Stomach smooth muscle (tissue), 2 donors: ENCODE measurements at regions not wholly inside any gene's neighbourhood (a gene's known extent, or its start where the extent isn't known, plus 50 kb on each side); places are given as distances from the start of the nearest gene placed in this dataset.

ENCODE experiments used
- H3K27ac ChIP-seq: one replicate; pipeline ENCODE4 v1.7.0; 2013; ENCODE audit warnings: mild to moderate bottlenecking, low read length, inconsistent platforms
- H3K27me3 ChIP-seq, 2 donors: one replicate each; pipeline ENCODE4 v1.7.0; 2013; ENCODE audit warnings: low read length in 2 of 2; ENCODE audit not compliant: insufficient read depth in 2 of 2, control insufficient read depth in 1 of 2
- H3K36me3 ChIP-seq, 2 donors: one replicate each; pipeline ENCODE4 v1.7.0; 2013; ENCODE audit warnings: low read length in 2 of 2; ENCODE audit not compliant: control insufficient read depth in 2 of 2, insufficient read depth in 2 of 2
- H3K4me1 ChIP-seq: one replicate; pipeline ENCODE4 v1.7.0; 2013; ENCODE audit warnings: low read length; ENCODE audit not compliant: control insufficient read depth, insufficient read depth
- H3K4me3 ChIP-seq, 2 donors: one replicate each; pipeline ENCODE4 v1.7.0; 2013; ENCODE audit warnings: low read length in 2 of 2
- H3K9ac ChIP-seq, 2 donors: one replicate each; pipeline ENCODE4 v1.7.0; 2013; ENCODE audit warnings: low read length in 2 of 2, mild to moderate bottlenecking in 1 of 2
- H3K9me3 ChIP-seq, 2 donors: one replicate each; pipeline ENCODE4 v1.7.0; 2013; ENCODE audit warnings: low read length in 2 of 2; ENCODE audit not compliant: control insufficient read depth in 2 of 2
- donor health status: healthy.
- donor health status: Pancreatic carcinoma.

DNA sequence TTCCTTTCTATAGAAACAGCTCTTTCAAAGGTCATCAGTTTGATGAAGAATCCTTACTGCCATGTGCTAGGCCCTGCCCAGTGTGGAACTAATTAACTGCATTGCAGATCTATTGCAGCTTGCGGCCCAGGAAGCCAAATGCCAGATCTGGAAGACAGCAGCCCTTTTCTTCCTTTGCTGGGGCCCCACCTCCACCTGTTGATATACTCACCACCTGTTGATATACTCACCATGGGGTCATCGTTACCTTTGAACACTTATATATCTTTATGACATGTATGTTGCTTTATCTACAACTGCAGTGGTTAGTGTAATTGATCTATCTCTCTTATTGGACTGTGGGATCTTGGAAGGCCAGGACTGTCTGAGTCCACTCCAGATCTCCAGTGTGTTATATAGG, 292.5 kb downstream of the ATP23 start:
- no peak overlapping the region for H3K4me3 ChIP-seq
- no peak overlapping the region for H3K27ac ChIP-seq
- no peaks in the 10 kb centered on the region for H3K36me3 ChIP-seq
- no peaks in the 10 kb centered on the region for H3K4me1 ChIP-seq
- no peaks in the 10 kb centered on the region for H3K27me3 ChIP-seq
- H3K9ac ChIP-seq = no peak overlapping the region
- no peaks in the 10 kb centered on the region for H3K9me3 ChIP-seq

DNA sequence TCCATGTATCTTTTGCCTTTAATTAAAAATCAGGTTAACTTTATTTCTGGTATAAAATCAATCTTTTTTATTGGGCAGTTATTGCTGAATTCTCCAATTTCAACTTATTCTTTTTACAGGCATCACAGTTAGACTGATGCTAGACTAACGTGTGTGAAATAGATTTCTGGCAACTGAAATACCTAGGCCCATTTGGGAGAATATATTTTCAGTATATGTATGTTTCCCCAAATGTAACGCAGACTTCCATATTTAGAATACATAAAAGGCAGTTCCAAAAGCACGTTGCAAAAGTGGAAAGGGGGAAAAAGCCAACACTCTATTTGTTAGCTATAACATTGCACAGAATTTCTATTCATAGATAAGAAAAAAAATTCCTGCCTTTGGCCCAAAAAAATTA, 297.0 kb downstream of the ATP23 start:
- no peak overlapping the region for H3K9ac ChIP-seq
- H3K27ac ChIP-seq = no peak overlapping the region
- H3K4me3 ChIP-seq = no peak overlapping the region
- H3K9me3 ChIP-seq = no peaks in the 10 kb centered on the region
- no peaks in the 10 kb centered on the region for H3K27me3 ChIP-seq
- no peaks in the 10 kb centered on the region for H3K4me1 ChIP-seq
- H3K36me3 ChIP-seq = no peaks in the 10 kb centered on the region

DNA sequence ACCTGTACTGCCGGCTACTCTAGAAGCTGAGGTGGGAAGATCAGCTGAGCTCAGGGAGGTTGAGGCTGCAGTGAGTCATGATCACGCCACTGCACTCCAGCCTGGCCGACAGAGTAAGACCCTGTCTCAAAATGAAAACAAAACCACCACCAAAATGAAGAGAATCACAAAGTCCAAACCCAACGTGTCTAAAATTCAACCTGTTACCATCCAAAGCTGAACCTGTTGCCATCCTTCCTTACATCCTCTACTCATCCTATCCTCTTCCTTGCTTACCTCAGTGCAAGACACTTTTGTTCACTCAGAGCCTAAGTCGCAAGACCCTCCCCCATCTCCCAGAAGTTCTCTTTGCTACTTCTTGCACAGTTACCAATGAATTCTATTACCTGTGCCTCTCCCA, 299.7 kb downstream of the ATP23 start:
- Histone ChIP-seq H3K4me3 (no peak overlapping the region), H3K36me3 (no peaks in the 10 kb centered on the region), H3K4me1 (no peaks in the 10 kb centered on the region), H3K27me3 (no peaks in the 10 kb centered on the region), H3K9me3 (no peaks in the 10 kb centered on the region), H3K27ac (no peak overlapping the region), H3K9ac (no peak overlapping the region)

GRCh38 chr12:58242796-58243630, 301.6 kb downstream of the ATP23 start:
- Histone ChIP-seq H3K4me3 (no peak overlapping the region), H3K9me3 (no peaks in the 10 kb centered on the region), H3K27ac (no peak overlapping the region), H3K27me3 (no peaks in the 10 kb centered on the region), H3K9ac (no peak overlapping the region), H3K4me1 (no peaks in the 10 kb centered on the region), H3K36me3 (no peaks in the 10 kb centered on the region)

DNA sequence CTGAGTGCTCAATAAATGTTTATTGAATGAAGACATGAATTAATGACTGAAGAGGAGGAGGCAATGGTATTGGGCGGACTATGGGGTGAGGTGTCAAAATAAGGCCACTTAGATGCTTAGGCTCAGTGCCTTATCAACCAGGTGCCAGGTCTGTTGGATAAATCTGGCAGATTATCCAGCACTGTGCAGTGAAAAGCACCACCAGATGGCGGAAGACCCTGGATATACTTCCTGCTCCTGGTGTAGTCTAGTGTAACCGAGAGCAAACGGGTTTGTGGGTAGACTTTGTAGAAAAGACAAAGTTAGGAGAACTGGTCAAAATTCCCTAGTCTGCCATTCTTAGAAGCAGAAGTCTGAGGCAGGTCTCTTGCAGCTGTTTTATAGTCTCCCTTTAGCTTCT, 306.3 kb downstream of the ATP23 start:
- no peak overlapping the region for H3K27ac ChIP-seq
- H3K4me3 ChIP-seq = no peak overlapping the region
- H3K9me3 ChIP-seq = no peaks in the 10 kb centered on the region
- no peak overlapping the region for H3K9ac ChIP-seq
- no peaks in the 10 kb centered on the region for H3K4me1 ChIP-seq
- no peaks in the 10 kb centered on the region for H3K36me3 ChIP-seq
- H3K27me3 ChIP-seq = no peaks in the 10 kb centered on the region

GRCh38 chr12:58248599-58248998, 307.2 kb downstream of the ATP23 start:
- no peaks in the 10 kb centered on the region for H3K4me1 ChIP-seq
- H3K9ac ChIP-seq = no peak overlapping the region
- no peak overlapping the region for H3K4me3 ChIP-seq
- H3K27ac ChIP-seq = no peak overlapping the region
- H3K27me3 ChIP-seq = no peaks in the 10 kb centered on the region
- H3K36me3 ChIP-seq = no peaks in the 10 kb centered on the region
- H3K9me3 ChIP-seq = no peaks in the 10 kb centered on the region

GRCh38 chr12:58249610-58250009, 308.2 kb downstream of the ATP23 start:
- Histone ChIP-seq H3K27me3 (no peaks in the 10 kb centered on the region), H3K36me3 (no peaks in the 10 kb centered on the region), H3K9ac (no peak overlapping the region), H3K9me3 (no peaks in the 10 kb centered on the region), H3K4me3 (no peak overlapping the region), H3K27ac (no peak overlapping the region), H3K4me1 (no peaks in the 10 kb centered on the region)

GRCh38 chr12:58250077-58250476, 308.7 kb downstream of the ATP23 start:
- Histone ChIP-seq H3K27ac (no peak overlapping the region), H3K4me1 (no peaks in the 10 kb centered on the region), H3K9ac (no peak overlapping the region), H3K9me3 (no peaks in the 10 kb centered on the region), H3K4me3 (no peak overlapping the region), H3K36me3 (no peaks in the 10 kb centered on the region), H3K27me3 (no peaks in the 10 kb centered on the region)

DNA sequence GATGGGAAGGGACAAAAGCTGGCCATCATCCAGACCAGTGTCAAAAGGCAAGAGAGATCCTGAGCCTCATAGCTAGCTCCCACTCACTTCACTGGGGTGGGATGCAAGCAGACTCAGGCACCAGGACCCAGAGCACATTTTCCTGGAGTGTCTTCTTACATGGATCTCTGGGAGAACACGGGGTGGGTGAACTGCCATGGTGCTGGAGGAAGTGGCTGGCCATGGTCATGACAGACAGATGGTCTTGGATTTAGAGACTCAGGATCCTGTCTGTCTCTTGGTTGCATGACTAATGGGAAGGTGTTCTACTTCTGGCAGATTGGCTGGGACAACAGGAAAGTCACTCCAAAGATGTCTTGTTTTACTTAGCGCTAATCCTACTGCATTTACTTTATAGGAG, 311.5 kb downstream of the ATP23 start:
- Histone ChIP-seq H3K4me3 (no peak overlapping the region), H3K36me3 (no peaks in the 10 kb centered on the region), H3K9ac (no peak overlapping the region), H3K27ac (no peak overlapping the region), H3K4me1 (no peaks in the 10 kb centered on the region), H3K27me3 (no peaks in the 10 kb centered on the region), H3K9me3 (no peaks in the 10 kb centered on the region)

DNA sequence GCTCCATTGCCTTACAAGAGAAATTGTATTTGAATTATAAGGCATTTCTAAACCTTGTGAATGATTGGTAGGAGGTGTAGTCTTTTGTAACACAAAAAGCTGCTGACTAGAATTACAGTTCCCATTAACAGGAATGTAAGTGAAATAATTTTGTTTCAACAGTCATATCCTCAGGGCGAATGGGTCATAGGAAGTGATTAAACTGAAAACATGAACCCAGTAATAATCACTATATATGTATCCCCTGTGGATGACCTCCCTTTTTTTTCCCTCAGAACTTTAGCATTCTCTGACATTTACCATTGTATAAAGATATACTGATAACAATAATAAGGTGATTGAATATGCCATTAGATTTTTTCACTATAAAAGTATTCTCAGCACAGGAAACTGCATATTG, 312.3 kb downstream of the ATP23 start:
- Histone ChIP-seq H3K36me3 (no peaks in the 10 kb centered on the region), H3K4me3 (no peak overlapping the region), H3K4me1 (no peaks in the 10 kb centered on the region), H3K9me3 (no peaks in the 10 kb centered on the region), H3K9ac (no peak overlapping the region), H3K27ac (no peak overlapping the region), H3K27me3 (no peaks in the 10 kb centered on the region)

- H3K4me3 ChIP-seq = no peak overlapping the region
- H3K9ac ChIP-seq = no peak overlapping the region
- no peaks in the 10 kb centered on the region for H3K4me1 ChIP-seq
- no peaks in the 10 kb centered on the region for H3K36me3 ChIP-seq
- no peak overlapping the region for H3K27ac ChIP-seq
- no peaks in the 10 kb centered on the region for H3K9me3 ChIP-seq
- no peaks in the 10 kb centered on the region for H3K27me3 ChIP-seq
Observed at GRCh38 chr12:58254463-58255100, 313.2 kb downstream of the ATP23 start.
